Parathyroid adenoma (tissue), 2 donors: ENCODE measurements at regions not wholly inside any gene's neighbourhood (a gene's known extent, or its start where the extent isn't known, plus 50 kb on each side); places are given as distances from the start of the nearest gene placed in this dataset.
"Not testable (repeated sequence)": the region's sequence is repeated elsewhere in the genome, so short reads cannot be mapped to it uniquely, and the experiment has no call there.

Source experiments
- H2AFZ ChIP-seq: fragments of 300-600 bp; sonication (generic); one replicate; pipeline ENCODE4 v1.7.0; 2017; ENCODE audit warnings: antibody characterized with exemption, mild to moderate bottlenecking
- H3K27ac ChIP-seq: fragments of 300-600 bp; sonication (generic); one replicate; pipeline ENCODE4 v1.7.0; 2017
- H3K27me3 ChIP-seq: fragments of 300-600 bp; sonication (generic); one replicate; pipeline ENCODE4 v1.7.0; 2017; ENCODE audit warnings: low read length; ENCODE audit not compliant: control insufficient read depth, insufficient read depth
- H3K36me3 ChIP-seq: fragments of 300-600 bp; sonication (generic); one replicate; pipeline ENCODE4 v1.7.0; 2017; ENCODE audit warnings: low read length; ENCODE audit not compliant: control insufficient read depth, insufficient read depth
- H3K4me1 ChIP-seq: fragments of 300-600 bp; sonication (generic); one replicate; pipeline ENCODE4 v1.7.0; 2017; ENCODE audit warnings: control low read depth
- H3K4me2 ChIP-seq: fragments of 300-600 bp; sonication (generic); one replicate; pipeline ENCODE4 v1.7.0; 2017; ENCODE audit warnings: low read length
- H3K4me3 ChIP-seq: fragments of 300-600 bp; sonication (generic); one replicate; pipeline ENCODE4 v1.7.0; 2017; ENCODE audit warnings: low read depth, low read length
- H3K79me2 ChIP-seq: fragments of 300-600 bp; sonication (generic); one replicate; pipeline ENCODE4 v1.7.0; 2017; ENCODE audit warnings: control low read depth
- H3K9ac ChIP-seq: fragments of 300-600 bp; sonication (generic); one replicate; pipeline ENCODE4 v1.7.0; 2017; ENCODE audit warnings: mild to moderate bottlenecking
- H3K9me3 ChIP-seq: fragments of 300-600 bp; sonication (generic); one replicate; pipeline ENCODE4 v1.7.0; 2017; ENCODE audit warnings: low read length; ENCODE audit not compliant: control insufficient read depth
- CTCF ChIP-seq: fragments of 300-600 bp; sonication (generic); IDR thresholded peaks from one replicate; pipeline ENCODE4 v1.7.0; 2017; ENCODE audit warnings: antibody characterized with exemption, mild to moderate bottlenecking
- donor health status: primary hyperparathyroidism.

- H3K27ac ChIP-seq, result no peak overlapping the region
- no peak overlapping the region for H2AFZ ChIP-seq
- H3K4me3 ChIP-seq, result no peak overlapping the region
- no peaks in the 10 kb centered on the region for H3K36me3 ChIP-seq
- H3K4me1 ChIP-seq, result no peaks in the 10 kb centered on the region
- no peak overlapping the region for H3K4me2 ChIP-seq
- H3K79me2 ChIP-seq, result no peaks in the 10 kb centered on the region
- H3K27me3 ChIP-seq, result no peaks in the 10 kb centered on the region
- H3K9ac ChIP-seq, result no peak overlapping the region
- H3K9me3 ChIP-seq, result peaks cover 3% of the 10 kb centered on the region
- TF ChIP-seq CTCF, result no peak
Measured at GRCh38 chr10:23581906-23582450, 143.1 kb downstream of the OTUD1 start.

- no peaks in the 10 kb centered on the region for H3K27me3 ChIP-seq
- H3K27ac ChIP-seq, result no peak overlapping the region
- no peaks in the 10 kb centered on the region for H3K36me3 ChIP-seq
- no peak overlapping the region for H3K4me3 ChIP-seq
- H2AFZ ChIP-seq, result no peak overlapping the region
- no peaks in the 10 kb centered on the region for H3K4me1 ChIP-seq
- peaks cover 3% of the 10 kb centered on the region for H3K9me3 ChIP-seq
- no peak overlapping the region for H3K4me2 ChIP-seq
- H3K9ac ChIP-seq, result no peak overlapping the region
- no peaks in the 10 kb centered on the region for H3K79me2 ChIP-seq
- TF ChIP-seq CTCF, result no peak
Measured at GRCh38 chr10:23584396-23584795, 145.5 kb downstream of the OTUD1 start.

- Histone ChIP-seq H3K4me1 (no peaks in the 10 kb centered on the region), H3K79me2 (no peaks in the 10 kb centered on the region), H3K9ac (no peak overlapping the region), H3K4me3 (no peak overlapping the region), H3K4me2 (no peak overlapping the region), H2AFZ (no peak overlapping the region), H3K36me3 (no peaks in the 10 kb centered on the region), H3K27ac (no peak overlapping the region), H3K27me3 (no peaks in the 10 kb centered on the region), H3K9me3 (peaks cover 3% of the 10 kb centered on the region)
- TF ChIP-seq CTCF, result no peak
Measured at GRCh38 chr10:23585186-23585585, 146.3 kb downstream of the OTUD1 start.

- TF ChIP-seq CTCF, result no peak
- Histone ChIP-seq H3K4me2 (no peak overlapping the region), H2AFZ (no peak overlapping the region), H3K27me3 (no peaks in the 10 kb centered on the region), H3K9me3 (peaks cover 3% of the 10 kb centered on the region), H3K4me3 (no peak overlapping the region), H3K79me2 (no peaks in the 10 kb centered on the region), H3K27ac (no peak overlapping the region), H3K36me3 (no peaks in the 10 kb centered on the region), H3K4me1 (no peaks in the 10 kb centered on the region), H3K9ac (no peak overlapping the region)
Measured at GRCh38 chr10:23585666-23586065, 146.8 kb downstream of the OTUD1 start.

GRCh38 chr10:23595278-23595677 is 156.4 kb downstream of the OTUD1 start:
- H3K4me2 ChIP-seq, H3K27me3 ChIP-seq, H3K4me3 ChIP-seq, H3K79me2 ChIP-seq, H3K9me3 ChIP-seq, H3K36me3 ChIP-seq, H3K4me1 ChIP-seq, H2AFZ ChIP-seq, H3K27ac ChIP-seq, H3K9ac ChIP-seq: not testable (repeated sequence)
